Fibroblast of lung (primary cell): ENCODE measurements at regions not wholly inside any gene's neighbourhood (a gene's known extent, or its start where the extent isn't known, plus 50 kb on each side); places are given as distances from the start of the nearest gene placed in this dataset.

Source experiments
- DNase-seq, 2 donors: peaks; one replicate each; pipeline versions ENCODE4 v3.0.0 to v3.0.0-alpha.2; 2010; ENCODE audit warnings: low read depth in 2 of 2
- H2AFZ ChIP-seq: 2 replicates; pipeline ENCODE4 v1.5.1; 2012; ENCODE audit warnings: low read length, control low read depth, inconsistent platforms
- H3K27ac ChIP-seq: 2 replicates; pipeline ENCODE4 v1.5.1; 2011; ENCODE audit warnings: low read length, control low read depth; ENCODE audit not compliant: insufficient read depth
- H3K27me3 ChIP-seq: 2 replicates; pipeline ENCODE4 v1.5.1; 2011; ENCODE audit warnings: mild to moderate bottlenecking, low read length; ENCODE audit not compliant: control insufficient read depth, insufficient read depth
- H3K36me3 ChIP-seq: 2 replicates; pipeline ENCODE4 v1.5.1; 2011; ENCODE audit warnings: low read length; ENCODE audit not compliant: control insufficient read depth, insufficient read depth
- H3K4me1 ChIP-seq: 2 replicates; pipeline ENCODE4 v1.5.1; 2011; ENCODE audit warnings: low read length; ENCODE audit not compliant: control insufficient read depth, insufficient read depth; ENCODE audit errors: extremely low read depth
- H3K4me2 ChIP-seq: 2 replicates; pipeline ENCODE4 v1.5.1; 2011; ENCODE audit warnings: low read length, control low read depth; ENCODE audit not compliant: insufficient read depth; ENCODE audit errors: extremely low read depth
- H3K4me3 ChIP-seq, 4 experiments: fragments of 200-600 bp in 1 of 4; sonication (generic) in 1 of 4; replicated peaks in 1 of 4; 2 replicates each; pipeline ENCODE4 v1.5.1; 2011 to 2016; ENCODE audit warnings: low read length in 4 of 4, low read depth in 3 of 4, mild to moderate bottlenecking in 3 of 4, control low read depth in 2 of 4, inconsistent platforms in 1 of 4, mixed read lengths in 1 of 4; ENCODE audit not compliant: insufficient read depth in 1 of 4; ENCODE audit errors: control extremely low read depth in 1 of 4
- H3K79me2 ChIP-seq: 2 replicates; pipeline ENCODE4 v1.5.1; 2012; ENCODE audit warnings: mild to moderate bottlenecking, low read length, inconsistent platforms; ENCODE audit not compliant: control insufficient read depth, insufficient read depth
- H3K9ac ChIP-seq: 2 replicates; pipeline ENCODE4 v1.5.1; 2011; ENCODE audit warnings: mild to moderate bottlenecking, low read length, control low read depth; ENCODE audit not compliant: insufficient read depth
- H3K9me3 ChIP-seq: 2 replicates; pipeline ENCODE4 v1.5.1; 2012; ENCODE audit warnings: low read depth, low read length; ENCODE audit not compliant: control insufficient read depth, insufficient read depth
- H4K20me1 ChIP-seq: 2 replicates; pipeline ENCODE4 v1.5.1; 2011; ENCODE audit warnings: low read length; ENCODE audit not compliant: control insufficient read depth, insufficient read depth; ENCODE audit errors: extremely low read depth
- CTCF ChIP-seq, 2 donors: IDR thresholded peaks in 1 of 2; conservative IDR thresholded peaks in 1 of 2; 1 replicate in 1 of 2; 2 replicates in 1 of 2; pipeline ENCODE4 v1.5.1; 2011 to 2012; ENCODE audit warnings: low read length in 2 of 2, control low read depth in 1 of 2, inconsistent platforms in 1 of 2, low read depth in 1 of 2, mild to moderate bottlenecking in 1 of 2
- EZH2 ChIP-seq: IDR thresholded peaks from 2 replicates; pipeline ENCODE4 v1.5.1; 2012; ENCODE audit warnings: low read length, control low read depth, mild to moderate bottlenecking; ENCODE audit errors: missing control alignments

DNA sequence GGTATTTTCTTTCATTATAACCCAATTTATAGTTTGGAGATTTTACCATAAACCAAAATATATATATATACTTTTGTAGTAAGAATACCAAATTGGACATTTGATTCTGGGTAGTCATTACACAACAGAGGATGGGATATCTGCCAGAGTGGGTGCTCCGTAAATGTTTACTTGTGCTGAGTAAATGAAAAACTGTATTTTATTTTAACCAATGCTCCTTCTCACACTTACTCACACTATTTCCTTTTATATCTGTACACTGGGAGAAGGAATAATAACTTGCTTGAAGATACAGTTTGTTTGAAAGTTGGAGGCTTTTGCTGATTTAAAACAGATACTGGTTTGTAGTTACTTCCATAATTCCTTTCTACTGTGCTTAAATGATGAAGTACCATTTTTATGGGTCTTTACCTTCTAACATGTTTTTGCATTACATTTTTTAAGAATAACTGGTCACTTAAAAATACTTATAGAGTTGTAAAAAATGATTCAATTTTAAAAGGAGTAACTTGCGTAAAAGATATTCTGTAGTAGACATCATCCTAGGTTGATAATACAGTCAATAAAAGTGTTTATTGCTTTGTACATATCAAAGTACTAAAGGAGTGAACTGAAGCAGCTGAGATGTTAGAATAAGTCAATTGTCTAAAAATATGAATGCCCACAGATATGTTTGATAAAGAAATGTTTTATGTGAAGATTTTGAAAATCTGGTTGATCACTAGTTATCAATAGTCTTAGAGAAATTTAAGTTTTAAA is 411.7 kb downstream of the UTRN start:
- H3K4me1 ChIP-seq, result no peaks in the 10 kb centered on the region
- no peaks in the 10 kb centered on the region for H3K27me3 ChIP-seq
- no peak overlapping the region for H3K4me3 ChIP-seq
- H3K9me3 ChIP-seq, result no peaks in the 10 kb centered on the region
- no peak overlapping the region for H3K27ac ChIP-seq
- no peaks in the 10 kb centered on the region for H3K79me2 ChIP-seq
- no peak overlapping the region for H3K9ac ChIP-seq
- H2AFZ ChIP-seq, result no peak overlapping the region
- H3K36me3 ChIP-seq, result no peaks in the 10 kb centered on the region
- H4K20me1 ChIP-seq, result no peaks in the 10 kb centered on the region
- no peak overlapping the region for H3K4me2 ChIP-seq
- TF ChIP-seq EZH2 (no peak), CTCF (conservative IDR thresholded peaks at IDR 0.05 in 1 of 2, IDR thresholded peaks at IDR 0.05 in 1 of 2; ENCODE audit: low read depth in 1 of 2, low read length in 2 of 2) (no peak)
- peak in 1 of 2 donors; percentile 68 for DNase-seq

DNA sequence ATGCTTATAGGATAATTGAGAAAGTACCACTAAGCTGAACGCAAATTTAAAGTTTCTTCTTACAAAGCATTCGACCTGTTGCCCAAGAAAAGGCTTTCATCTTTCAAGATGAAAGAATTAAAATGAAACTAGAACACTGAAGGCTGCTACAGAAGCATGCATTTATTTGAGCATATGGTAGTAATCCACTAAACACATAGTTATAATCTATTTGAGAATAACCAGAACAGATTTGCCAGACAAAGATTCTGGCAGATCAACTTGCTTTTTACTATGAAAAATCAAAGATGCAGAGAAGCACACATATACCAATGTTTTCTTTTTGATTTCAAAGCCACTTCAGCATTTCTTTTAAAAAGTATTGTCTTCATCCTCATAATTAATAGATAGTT is 412.2 kb downstream of the UTRN start:
- no peaks in the 10 kb centered on the region for H3K79me2 ChIP-seq
- no peaks in the 10 kb centered on the region for H3K36me3 ChIP-seq
- no peak overlapping the region for H2AFZ ChIP-seq
- no peak overlapping the region for H3K27ac ChIP-seq
- no peaks in the 10 kb centered on the region for H3K9me3 ChIP-seq
- no peak for TF ChIP-seq CTCF (conservative IDR thresholded peaks at IDR 0.05 in 1 of 2, IDR thresholded peaks at IDR 0.05 in 1 of 2; ENCODE audit: low read depth in 1 of 2, low read length in 2 of 2)
- TF ChIP-seq EZH2, result no peak
- no peaks in the 10 kb centered on the region for H3K27me3 ChIP-seq
- H3K4me1 ChIP-seq, result no peaks in the 10 kb centered on the region
- no peaks in the 10 kb centered on the region for H4K20me1 ChIP-seq
- H3K9ac ChIP-seq, result no peak overlapping the region
- no peak overlapping the region for H3K4me3 ChIP-seq
- peak overlapping the region; percentile 11 for H3K4me2 ChIP-seq
- no peak for DNase-seq

GRCh38 chr6:144697801-144698200 is 412.7 kb downstream of the UTRN start:
- H3K79me2 ChIP-seq, result no peaks in the 10 kb centered on the region
- H3K27me3 ChIP-seq, result no peaks in the 10 kb centered on the region
- no peaks in the 10 kb centered on the region for H3K4me1 ChIP-seq
- peak overlapping the region; percentile 11 for H3K4me2 ChIP-seq
- no peak overlapping the region for H3K4me3 ChIP-seq
- H3K36me3 ChIP-seq, result no peaks in the 10 kb centered on the region
- no peak overlapping the region for H2AFZ ChIP-seq
- no peaks in the 10 kb centered on the region for H3K9me3 ChIP-seq
- DNase-seq, result no peak
- no peak for TF ChIP-seq CTCF (conservative IDR thresholded peaks at IDR 0.05 in 1 of 2, IDR thresholded peaks at IDR 0.05 in 1 of 2; ENCODE audit: low read depth in 1 of 2, low read length in 2 of 2)
- TF ChIP-seq EZH2, result no peak
- no peak overlapping the region for H3K9ac ChIP-seq
- no peaks in the 10 kb centered on the region for H4K20me1 ChIP-seq
- H3K27ac ChIP-seq, result no peak overlapping the region
